ENCODE measurements at regions not wholly inside any gene's neighbourhood (a gene's known extent, or its start where the extent isn't known, plus 50 kb on each side); places are given as distances from the start of the nearest gene placed in this dataset.
"Not testable (repeated sequence)": the region's sequence is repeated elsewhere in the genome, so short reads cannot be mapped to it uniquely, and the experiment has no call there.

- DNase-seq (ENCODE audit: low read depth) = no peak
Measured at GRCh38 chr12:46669720-46670119, 156.1 kb downstream of the SLC38A4 start.

DNA sequence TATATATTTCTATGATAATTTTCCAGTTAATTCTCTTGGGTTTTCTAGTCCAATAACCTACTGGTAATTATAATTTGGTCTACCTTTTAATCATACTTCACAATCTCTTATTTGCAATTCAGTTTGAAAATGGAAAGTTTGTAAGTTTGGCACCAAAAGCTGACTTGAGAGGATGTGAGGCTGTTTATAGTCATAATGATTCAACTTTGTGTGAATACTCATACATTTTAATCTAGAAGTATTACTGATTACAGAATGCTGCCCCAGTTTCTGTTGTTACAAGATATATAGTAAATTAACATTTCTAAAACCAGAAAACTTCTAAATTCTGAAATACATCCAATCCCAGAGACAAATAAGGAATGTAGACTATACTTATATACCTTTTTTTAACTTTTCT is 158.2 kb downstream of the SLC38A4 start:
- peak; percentile 63 for DNase-seq (ENCODE audit: low read depth)

GRCh38 chr12:46664761-46665287 is 161.0 kb downstream of the SLC38A4 start:
- peak; percentile 95 for DNase-seq (ENCODE audit: low read depth)

DNA sequence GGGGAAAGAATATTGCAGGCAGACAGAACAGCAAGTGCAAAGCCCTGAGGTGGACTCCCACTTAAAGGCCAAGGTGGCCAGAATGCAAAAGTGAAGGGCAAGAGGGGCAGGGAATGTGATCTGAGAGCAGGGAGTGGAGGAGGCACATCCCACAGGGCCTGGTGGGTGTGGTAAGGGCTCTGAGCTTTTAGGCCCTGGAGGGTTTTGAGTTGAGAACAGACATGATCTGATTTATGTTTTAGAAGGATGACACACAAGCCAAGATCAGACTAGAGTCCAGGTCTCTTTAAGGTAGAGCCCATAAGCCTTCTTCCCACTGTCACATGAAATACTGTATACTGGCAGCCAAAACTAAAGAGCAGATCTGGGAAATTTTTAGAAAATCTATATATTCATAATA is 162.5 kb downstream of the SLC38A4 start:
- DNase-seq (ENCODE audit: low read depth) = peak; percentile 42

- DNase-seq (ENCODE audit: low read depth) = peak; percentile 90
Measured at GRCh38 chr12:46661110-46661845, 164.5 kb downstream of the SLC38A4 start.

- DNase-seq (ENCODE audit: low read depth) = no peak
Measured at GRCh38 chr12:46660719-46661109, 165.1 kb downstream of the SLC38A4 start.

DNA sequence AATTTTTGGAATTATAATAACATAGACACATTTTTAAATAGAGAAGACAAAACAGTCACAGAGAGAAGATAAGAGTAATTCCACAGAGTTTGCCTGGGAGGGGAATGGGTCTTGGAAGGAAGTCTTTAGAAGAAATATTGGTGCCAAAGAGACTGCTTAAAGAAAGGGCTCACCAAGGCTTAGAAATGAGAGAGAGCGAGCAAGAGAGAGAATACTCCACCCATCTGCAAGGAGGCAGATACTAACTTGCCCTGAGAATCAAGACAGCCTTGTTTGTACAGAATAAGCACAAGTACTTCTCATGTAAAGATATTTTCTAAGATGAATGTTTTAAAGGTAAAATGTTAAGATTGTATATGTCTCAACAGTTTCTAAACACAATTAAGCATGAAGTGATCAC is 165.5 kb downstream of the SLC38A4 start:
- peak; percentile 22 for DNase-seq (ENCODE audit: low read depth)

GRCh38 chr12:46659824-46660223 is 166.0 kb downstream of the SLC38A4 start:
- DNase-seq (ENCODE audit: low read depth) = peak; percentile 32

GRCh38 chr12:46659032-46659650 is 166.7 kb downstream of the SLC38A4 start:
- peak; percentile 44 for DNase-seq (ENCODE audit: low read depth)

GRCh38 chr12:46657453-46658411 is 168.1 kb downstream of the SLC38A4 start:
- peak; percentile 62 for DNase-seq (ENCODE audit: low read depth)

DNA sequence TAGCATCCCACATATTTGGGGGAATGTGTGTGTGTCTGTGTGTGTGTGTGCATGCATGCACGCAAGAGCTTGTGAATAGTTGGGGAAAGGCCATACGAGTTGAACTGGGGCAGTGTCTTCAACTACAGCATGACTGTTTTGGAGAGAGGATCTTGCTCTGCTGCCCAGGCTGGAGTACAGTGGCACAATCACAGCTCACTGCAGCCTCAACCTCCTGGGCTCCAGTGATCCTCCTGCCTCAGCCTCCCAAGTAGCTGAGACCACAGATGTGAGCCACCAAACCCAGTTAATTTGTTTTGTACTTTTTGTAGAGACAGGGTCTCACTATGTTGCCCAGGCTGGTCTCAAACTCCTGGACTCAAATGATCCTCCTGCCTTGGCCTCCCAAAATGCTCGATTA is 169.8 kb downstream of the SLC38A4 start:
- DNase-seq (ENCODE audit: low read depth) = not testable (repeated sequence)

DNA sequence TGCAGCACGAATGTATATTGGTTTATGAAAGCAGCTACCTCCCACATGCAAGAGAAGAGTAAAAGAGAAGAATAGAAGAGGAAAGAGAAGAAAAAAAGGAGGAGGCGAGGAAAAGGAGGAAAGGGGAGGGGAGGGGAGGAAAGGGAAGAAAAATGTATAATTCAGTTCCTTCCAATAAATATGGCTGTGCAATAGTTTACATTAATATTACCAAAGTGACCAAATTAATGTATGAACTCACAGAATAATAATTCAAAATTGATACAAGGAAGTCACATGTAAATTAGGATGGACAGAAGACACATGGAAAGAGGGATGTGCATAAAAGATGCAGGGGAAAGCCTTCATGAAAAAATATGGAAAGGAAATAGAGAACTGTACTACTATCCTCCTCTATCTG is 172.5 kb downstream of the SLC38A4 start:
- no peak for DNase-seq (ENCODE audit: low read depth)

DNA sequence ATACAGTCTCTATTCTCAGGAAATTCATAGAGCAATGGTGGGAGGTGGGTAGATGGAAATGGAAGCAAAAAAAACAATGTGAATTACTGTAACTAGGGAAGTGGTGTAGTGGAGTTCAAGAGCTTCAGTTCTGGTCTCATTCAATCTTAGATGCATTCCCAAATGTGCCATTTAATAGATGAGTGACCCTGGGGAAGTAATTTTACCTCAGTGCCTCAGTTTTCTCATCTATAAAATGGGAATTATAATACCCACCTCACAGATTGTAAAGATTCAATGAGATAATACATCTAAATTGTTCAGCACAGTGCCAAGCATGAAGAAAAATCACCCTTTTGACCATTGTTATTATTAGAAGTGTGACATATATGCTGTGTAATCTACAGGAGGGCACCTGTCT is 173.1 kb downstream of the SLC38A4 start:
- DNase-seq (ENCODE audit: low read depth) = no peak

DNA sequence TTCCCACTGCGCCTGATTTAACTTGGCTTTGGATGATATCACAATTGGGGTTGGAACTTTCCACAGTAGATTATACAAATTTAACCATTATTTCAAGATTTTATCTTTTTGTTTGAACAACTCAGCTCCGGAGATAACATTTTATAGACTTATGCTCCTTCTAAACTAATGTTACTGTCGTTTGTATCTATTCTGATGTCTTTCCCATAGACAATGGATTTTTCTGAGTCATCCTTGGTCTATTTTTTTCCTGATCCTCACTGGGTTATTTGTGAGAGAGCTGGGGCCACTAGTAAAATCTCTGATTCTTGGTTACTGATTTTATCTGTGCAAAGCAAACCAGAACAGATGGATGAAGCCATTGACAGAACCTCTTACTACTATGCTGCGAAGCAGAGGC is 175.1 kb downstream of the SLC38A4 start:
- DNase-seq (ENCODE audit: low read depth) = no peak

- DNase-seq (ENCODE audit: low read depth) = no peak
Measured at GRCh38 chr12:46649433-46649832, 176.4 kb downstream of the SLC38A4 start.

GRCh38 chr12:46647034-46647433 is 178.8 kb downstream of the SLC38A4 start:
- no peak for DNase-seq (ENCODE audit: low read depth)

- DNase-seq (ENCODE audit: low read depth) = not testable (repeated sequence)
Measured at GRCh38 chr12:46641649-46642048, 184.1 kb downstream of the SLC38A4 start.

DNA sequence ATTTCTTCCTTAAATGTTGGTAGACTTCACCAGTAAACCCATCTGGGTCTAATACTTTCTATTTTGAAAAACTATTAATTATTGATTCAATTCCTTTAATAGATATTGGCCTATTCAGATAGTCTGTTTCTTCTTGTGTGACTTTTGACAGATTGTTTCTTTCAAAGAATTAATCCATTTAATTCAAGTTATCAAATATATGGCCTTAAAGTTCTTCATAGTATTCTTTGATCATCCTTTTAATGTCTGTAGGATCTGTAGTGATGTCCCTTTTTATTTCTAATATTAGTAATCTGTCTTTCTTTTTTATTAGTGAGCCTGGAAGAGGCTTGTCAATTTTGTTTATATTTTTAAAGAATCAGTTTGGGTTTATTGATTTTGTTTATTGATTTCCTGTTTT is 190.0 kb downstream of the SLC38A4 start:
- DNase-seq (ENCODE audit: low read depth) = no peak

DNA sequence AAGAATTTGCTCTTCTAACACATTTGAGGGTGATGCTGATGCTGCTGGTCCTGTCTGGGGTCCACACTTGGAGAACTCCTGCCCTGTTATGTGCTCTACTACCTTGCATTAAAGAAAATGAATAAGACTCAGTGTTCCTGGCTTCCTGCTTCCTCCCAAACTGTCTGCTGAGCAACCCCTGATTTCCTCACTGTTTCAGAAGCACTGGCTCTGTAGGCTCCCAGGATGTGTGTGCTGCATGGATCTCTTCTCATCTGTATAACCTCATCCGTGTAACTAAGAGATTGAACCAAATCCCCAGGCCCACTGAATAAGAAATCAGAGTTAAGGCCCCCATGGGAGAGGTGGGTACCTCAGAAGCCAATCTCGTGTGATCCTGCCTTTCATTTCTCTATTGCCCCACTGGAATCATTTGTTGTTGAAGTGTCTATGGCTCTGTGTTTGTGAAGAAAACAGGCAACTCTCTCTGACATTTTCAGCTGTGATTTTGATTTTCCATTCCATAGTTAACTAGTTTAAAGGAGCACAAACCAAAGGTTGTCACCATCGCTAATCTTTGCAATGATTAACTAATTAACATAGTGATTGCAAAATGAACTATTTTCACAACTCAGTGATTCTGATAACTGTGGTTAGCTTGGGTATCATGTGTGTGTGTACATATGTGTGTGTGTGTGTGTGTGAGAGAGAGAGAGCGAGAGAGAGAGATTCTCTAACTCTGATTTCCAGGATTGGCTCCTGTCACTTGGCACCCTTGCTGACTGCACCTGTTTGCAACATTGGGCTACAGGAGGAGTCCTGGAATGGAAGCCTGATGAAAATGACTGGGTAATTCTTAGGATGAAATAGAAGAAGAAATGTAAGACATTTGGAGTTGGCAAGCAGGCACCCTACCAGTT is 196.2 kb downstream of the SLC38A4 start:
- no peak for DNase-seq (ENCODE audit: low read depth)

DNA sequence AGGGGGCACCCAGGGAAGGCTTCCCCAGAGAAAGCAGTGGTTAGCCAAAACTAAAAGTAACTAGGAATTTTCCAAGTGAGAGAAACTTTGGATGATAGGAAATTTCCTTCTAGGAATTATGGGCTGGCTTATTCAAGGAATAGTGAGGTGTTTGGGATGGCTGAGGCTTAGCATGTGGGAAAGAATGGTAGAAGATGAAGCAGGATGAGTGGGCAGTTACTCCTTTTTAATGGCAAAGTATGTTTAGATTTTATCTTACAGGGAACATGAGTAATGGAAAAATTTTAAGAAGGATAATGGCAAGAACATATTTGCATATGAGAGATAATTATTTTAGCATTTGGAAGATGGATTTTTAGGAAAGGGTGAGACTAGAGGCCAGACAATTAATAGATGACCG is 197.6 kb downstream of the SLC38A4 start:
- DNase-seq (ENCODE audit: low read depth) = no peak

- no peak for DNase-seq (ENCODE audit: low read depth)
Measured at GRCh38 chr12:46627686-46628085, 198.1 kb downstream of the SLC38A4 start.
